Suppressor macrophage treated with lipopolysaccharide for 4 hours (primary cell): ENCODE measurements at regions not wholly inside any gene's neighbourhood (a gene's known extent, or its start where the extent isn't known, plus 50 kb on each side); places are given as distances from the start of the nearest gene placed in this dataset.

Source experiments
- DNase-seq: peaks from one replicate; pipeline ENCODE4 v3.0.0-alpha.2; 2020

- DNase-seq: no peak
Measured at GRCh38 chr9:82332018-82332773, 343.6 kb downstream of the SPATA31D1 start.

GRCh38 chr9:82332774-82333152 is 344.2 kb downstream of the SPATA31D1 start:
- no peak for DNase-seq

GRCh38 chr9:82333671-82334070 is 345.1 kb downstream of the SPATA31D1 start:
- DNase-seq: no peak

GRCh38 chr9:82334286-82334685 is 345.7 kb downstream of the SPATA31D1 start:
- no peak for DNase-seq

- no peak for DNase-seq
Measured at GRCh38 chr9:82337351-82337750, 348.8 kb downstream of the SPATA31D1 start.

- no peak for DNase-seq
Measured at GRCh38 chr9:82342046-82342445, 353.5 kb downstream of the SPATA31D1 start.

- no peak for DNase-seq
Measured at GRCh38 chr9:82346040-82346439, 357.5 kb downstream of the SPATA31D1 start.

- DNase-seq: no peak
Measured at GRCh38 chr9:82353631-82354278, 365.2 kb downstream of the SPATA31D1 start.

- no peak for DNase-seq
Measured at GRCh38 chr9:82354279-82354659, 365.7 kb downstream of the SPATA31D1 start.

- no peak for DNase-seq
Measured at GRCh38 chr9:82356131-82356530, 367.6 kb downstream of the SPATA31D1 start.

GRCh38 chr9:82356871-82357270 is 368.3 kb downstream of the SPATA31D1 start:
- DNase-seq: no peak

- no peak for DNase-seq
Measured at GRCh38 chr9:82363198-82363597, 374.6 kb downstream of the SPATA31D1 start.

GRCh38 chr9:82363682-82364081 is 375.1 kb downstream of the SPATA31D1 start:
- no peak for DNase-seq

GRCh38 chr9:82367016-82367415 is 378.4 kb downstream of the SPATA31D1 start:
- DNase-seq: no peak

GRCh38 chr9:82367929-82368328 is 379.4 kb downstream of the SPATA31D1 start:
- no peak for DNase-seq

- no peak for DNase-seq
Measured at GRCh38 chr9:82369251-82369945, 380.8 kb downstream of the SPATA31D1 start.

- no peak for DNase-seq
Measured at GRCh38 chr9:82375041-82375440, 386.5 kb downstream of the SPATA31D1 start.

- no peak for DNase-seq
Measured at GRCh38 chr9:82376677-82377232, 388.2 kb downstream of the SPATA31D1 start.

- no peak for DNase-seq
Measured at GRCh38 chr9:82382887-82383616, 394.5 kb downstream of the SPATA31D1 start.

- no peak for DNase-seq
Measured at GRCh38 chr9:82385633-82386032, 397.1 kb downstream of the SPATA31D1 start.

GRCh38 chr9:82397534-82397933 is 409.0 kb downstream of the SPATA31D1 start:
- DNase-seq: no peak

- DNase-seq: no peak
Measured at GRCh38 chr9:82404196-82404870, 415.8 kb downstream of the SPATA31D1 start.
